Body of pancreas (tissue), 4 donors: ENCODE measurements at regions not wholly inside any gene's neighbourhood (a gene's known extent, or its start where the extent isn't known, plus 50 kb on each side); places are given as distances from the start of the nearest gene placed in this dataset.

ENCODE experiments used
- POLR2A ChIP-seq, 3 donors: fragments of 450-650 bp; IDR thresholded peaks; one replicate each; pipeline ENCODE4 v1.6.1; 2016; ENCODE audit warnings: antibody characterized with exemption in 3 of 3, mild to moderate bottlenecking in 2 of 3
- TF ChIP-seq, protein P1 (sequence below), 7 experiments: fragments of 450-650 bp in 4 of 7; fragments of 200-600 bp in 3 of 7; sonication (generic) in 3 of 7; IDR thresholded peaks; one replicate each; pipeline ENCODE4 v1.5.1; 2016 to 2019; ENCODE audit warnings: antibody characterized with exemption in 7 of 7

DNA sequence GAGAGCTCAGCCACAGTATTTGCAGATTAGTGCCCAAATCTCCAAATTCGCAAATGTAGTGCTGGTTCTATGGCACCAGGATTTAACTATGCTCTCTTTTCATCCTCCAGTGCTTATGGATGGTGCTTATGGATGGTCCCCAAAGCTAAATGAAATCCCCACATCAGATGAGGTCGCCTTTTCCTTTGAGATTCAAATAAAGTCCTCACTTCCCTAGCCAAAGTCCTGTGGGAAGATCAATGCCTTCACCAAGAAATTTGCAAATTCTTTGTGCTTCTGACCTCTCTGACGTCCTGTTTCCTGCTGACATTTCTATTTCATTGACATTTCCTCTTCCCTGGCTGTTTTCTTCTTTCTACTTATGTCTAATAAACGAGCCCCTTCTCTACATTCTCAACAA is 1077.0 kb upstream of the C9orf72 start:
- TF ChIP-seq, protein P1, sequence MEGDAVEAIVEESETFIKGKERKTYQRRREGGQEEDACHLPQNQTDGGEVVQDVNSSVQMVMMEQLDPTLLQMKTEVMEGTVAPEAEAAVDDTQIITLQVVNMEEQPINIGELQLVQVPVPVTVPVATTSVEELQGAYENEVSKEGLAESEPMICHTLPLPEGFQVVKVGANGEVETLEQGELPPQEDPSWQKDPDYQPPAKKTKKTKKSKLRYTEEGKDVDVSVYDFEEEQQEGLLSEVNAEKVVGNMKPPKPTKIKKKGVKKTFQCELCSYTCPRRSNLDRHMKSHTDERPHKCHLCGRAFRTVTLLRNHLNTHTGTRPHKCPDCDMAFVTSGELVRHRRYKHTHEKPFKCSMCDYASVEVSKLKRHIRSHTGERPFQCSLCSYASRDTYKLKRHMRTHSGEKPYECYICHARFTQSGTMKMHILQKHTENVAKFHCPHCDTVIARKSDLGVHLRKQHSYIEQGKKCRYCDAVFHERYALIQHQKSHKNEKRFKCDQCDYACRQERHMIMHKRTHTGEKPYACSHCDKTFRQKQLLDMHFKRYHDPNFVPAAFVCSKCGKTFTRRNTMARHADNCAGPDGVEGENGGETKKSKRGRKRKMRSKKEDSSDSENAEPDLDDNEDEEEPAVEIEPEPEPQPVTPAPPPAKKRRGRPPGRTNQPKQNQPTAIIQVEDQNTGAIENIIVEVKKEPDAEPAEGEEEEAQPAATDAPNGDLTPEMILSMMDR (IDR thresholded peaks at IDR 0.05), result no peak
- TF ChIP-seq POLR2A (IDR thresholded peaks at IDR 0.05), result no peak
